HG02938 (cell line): ENCODE measurements at regions not wholly inside any gene's neighbourhood (a gene's known extent, or its start where the extent isn't known, plus 50 kb on each side); places are given as distances from the start of the nearest gene placed in this dataset.

ENCODE experiments used
- ATAC-seq: cut with Tn5 transposase; IDR thresholded peaks from one replicate; pipeline ENCODE4 v1.9.1; 2021; ENCODE audit warnings: mild to moderate bottlenecking, moderate library complexity; ENCODE audit not compliant: unreplicated experiment

GRCh38 chr9:8095672-8096086, 296.1 kb upstream of the DMAC1 start:
- no peak for ATAC-seq

GRCh38 chr9:8088477-8088876, 288.9 kb upstream of the DMAC1 start:
- no peak for ATAC-seq

- no peak for ATAC-seq
Observed at GRCh38 chr9:8085986-8086385, 286.4 kb upstream of the DMAC1 start.

- no peak for ATAC-seq
Observed at GRCh38 chr9:8078641-8079140, 279.1 kb upstream of the DMAC1 start.

- no peak for ATAC-seq
Observed at GRCh38 chr9:8074713-8075286, 275.2 kb upstream of the DMAC1 start.

- no peak for ATAC-seq
Observed at GRCh38 chr9:8071445-8071798, 271.8 kb upstream of the DMAC1 start.

GRCh38 chr9:8070779-8071444, 271.3 kb upstream of the DMAC1 start:
- ATAC-seq, result no peak

- ATAC-seq, result no peak
Observed at GRCh38 chr9:8062459-8062858, 262.9 kb upstream of the DMAC1 start.

- ATAC-seq, result no peak
Observed at GRCh38 chr9:8053501-8053900, 253.9 kb upstream of the DMAC1 start.

- no peak for ATAC-seq
Observed at GRCh38 chr9:8052991-8053390, 253.4 kb upstream of the DMAC1 start.

- ATAC-seq, result no peak
Observed at GRCh38 chr9:8037745-8038144, 238.2 kb upstream of the DMAC1 start.

GRCh38 chr9:8036914-8037524, 237.4 kb upstream of the DMAC1 start:
- no peak for ATAC-seq

GRCh38 chr9:8033794-8034193, 234.2 kb upstream of the DMAC1 start:
- ATAC-seq, result no peak

GRCh38 chr9:8030095-8030494, 230.5 kb upstream of the DMAC1 start:
- no peak for ATAC-seq

- no peak for ATAC-seq
Observed at GRCh38 chr9:8027351-8027750, 227.8 kb upstream of the DMAC1 start.

GRCh38 chr9:8025551-8025950, 226.0 kb upstream of the DMAC1 start:
- ATAC-seq, result no peak

- no peak for ATAC-seq
Observed at GRCh38 chr9:8020186-8020585, 220.6 kb upstream of the DMAC1 start.

GRCh38 chr9:8019636-8020035, 220.1 kb upstream of the DMAC1 start:
- ATAC-seq, result no peak

GRCh38 chr9:8014997-8015682, 215.6 kb upstream of the DMAC1 start:
- no peak for ATAC-seq

- no peak for ATAC-seq
Observed at GRCh38 chr9:8012986-8013385, 213.4 kb upstream of the DMAC1 start.

GRCh38 chr9:8011974-8012373, 212.4 kb upstream of the DMAC1 start:
- no peak for ATAC-seq

- ATAC-seq, result no peak
Observed at GRCh38 chr9:7996558-7996957, 197.0 kb upstream of the DMAC1 start.
